ENCODE measurements at regions not wholly inside any gene's neighbourhood (a gene's known extent, or its start where the extent isn't known, plus 50 kb on each side); places are given as distances from the start of the nearest gene placed in this dataset.
"Not testable (repeated sequence)": the region's sequence is repeated elsewhere in the genome, so short reads cannot be mapped to it uniquely, and the experiment has no call there.

GRCh38 chr10:52945521-52945920 lies 172.9 kb upstream of the MBL2 start:
- not testable (repeated sequence) for TF ChIP-seq CTCF (IDR thresholded peaks at IDR 0.05); ZFX (IDR thresholded peaks at IDR 0.05; ENCODE audit: borderline replicate concordance)

Data from 22Rv1 (cell line).